Loucy (cell line): ENCODE measurements at regions not wholly inside any gene's neighbourhood (a gene's known extent, or its start where the extent isn't known, plus 50 kb on each side); places are given as distances from the start of the nearest gene placed in this dataset.

Experiments used
- CTCF ChIP-seq: fragments of 200-600 bp; sonication (generic); conservative IDR thresholded peaks from 2 replicates; pipeline ENCODE4 v1.5.1; 2014; ENCODE audit warnings: mild to moderate bottlenecking, antibody characterized with exemption, low read length
- EZH2phosphoT487 ChIP-seq: fragments of 200-600 bp; IDR thresholded peaks from 2 replicates; pipeline ENCODE4 v1.6.1; 2018; ENCODE audit warnings: antibody characterized with exemption, mild to moderate bottlenecking, moderate library complexity, borderline replicate concordance

GRCh38 chr9:1155602-1156001, 105.4 kb downstream of the DMRT2 start:
- no peak for TF ChIP-seq CTCF
- no peak for TF ChIP-seq EZH2phosphoT487
